Breast epithelium (tissue), 4 donors: ENCODE measurements at regions not wholly inside any gene's neighbourhood (a gene's known extent, or its start where the extent isn't known, plus 50 kb on each side); places are given as distances from the start of the nearest gene placed in this dataset.

Source experiments
- DNase-seq, 2 donors: peaks; one replicate each; pipeline ENCODE4 v3.0.0-alpha.2; 2019; ENCODE audit warnings: low spot score in 2 of 2
- H3K27ac ChIP-seq, 2 donors: fragments of 200-600 bp; sonication (generic) in 1 of 2; one replicate each; pipeline ENCODE4 v1.5.1; 2016 to 2019; ENCODE audit warnings: mild to moderate bottlenecking in 1 of 2
- H3K27me3 ChIP-seq, 2 donors: fragments of 200-600 bp; sonication (generic) in 1 of 2; one replicate each; pipeline versions ENCODE4 v1.5.1 to v1.6.0; 2017 to 2019; ENCODE audit warnings: control low read depth in 1 of 2, mild to moderate bottlenecking in 1 of 2
- H3K36me3 ChIP-seq: fragments of 200-600 bp; one replicate; pipeline ENCODE4 v1.5.1; 2019
- H3K4me1 ChIP-seq, 2 donors: fragments of 200-600 bp; sonication (generic); one replicate each; pipeline ENCODE4 v1.5.1; 2016 to 2019; ENCODE audit warnings: control low read depth in 1 of 2
- H3K4me3 ChIP-seq, 3 donors: fragments of 200-600 bp; sonication (generic); 1 replicate in 2 of 3; 2 replicates in 1 of 3; pipeline ENCODE4 v1.5.1; 2016 to 2019; ENCODE audit warnings: mild to moderate bottlenecking in 3 of 3, moderate library complexity in 2 of 3
- H3K9me3 ChIP-seq, 2 donors: fragments of 200-600 bp; sonication (generic) in 1 of 2; one replicate each; pipeline ENCODE4 v1.5.1; 2016 to 2019; ENCODE audit warnings: control low read depth in 1 of 2
- POLR2A ChIP-seq: fragments of 450-650 bp; IDR thresholded peaks from one replicate; pipeline ENCODE4 v1.6.1; 2016; ENCODE audit warnings: antibody characterized with exemption, mild to moderate bottlenecking, moderate library complexity
- POLR2AphosphoS5 ChIP-seq, 3 donors: sonication (generic); formaldehyde crosslinking; IDR thresholded peaks; one replicate each; pipeline ENCODE4 v1.6.1; 2017; ENCODE audit warnings: antibody characterized with exemption in 3 of 3
- intact Hi-C: fragments of 100-400 bp; cut with DNase I; formaldehyde crosslinking; loops from one replicate; pipeline ENCODE4 v1.15.1; 2023; ENCODE audit warnings: low total_unique reads
- TF ChIP-seq, protein P1 (sequence below), 3 donors: fragments of 450-650 bp; IDR thresholded peaks; one replicate each; pipeline ENCODE4 v1.5.1; 2016 to 2017; ENCODE audit warnings: antibody characterized with exemption in 3 of 3, mild to moderate bottlenecking in 3 of 3, moderate library complexity in 3 of 3

DNA sequence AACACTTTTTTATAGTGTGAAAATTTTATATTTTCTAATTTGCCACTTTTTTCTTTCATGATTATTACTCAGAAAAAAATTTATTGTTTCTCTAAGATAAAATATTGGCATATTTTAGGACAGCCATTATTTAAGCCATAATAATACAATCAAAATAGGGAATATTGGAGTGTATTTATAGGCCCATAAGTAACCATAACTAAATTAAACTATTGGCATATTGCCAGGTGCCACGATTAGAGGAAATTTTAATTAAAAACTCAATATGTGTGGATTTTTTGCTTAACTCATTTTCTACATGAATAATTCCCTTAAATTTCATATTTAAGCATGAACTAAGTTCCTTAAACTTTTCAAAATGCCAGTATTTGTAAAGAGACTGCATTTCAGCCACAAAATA lies 587.8 kb downstream of the IPMK start:
- intact Hi-C loops, result no loop called here
- TF ChIP-seq, protein P1, sequence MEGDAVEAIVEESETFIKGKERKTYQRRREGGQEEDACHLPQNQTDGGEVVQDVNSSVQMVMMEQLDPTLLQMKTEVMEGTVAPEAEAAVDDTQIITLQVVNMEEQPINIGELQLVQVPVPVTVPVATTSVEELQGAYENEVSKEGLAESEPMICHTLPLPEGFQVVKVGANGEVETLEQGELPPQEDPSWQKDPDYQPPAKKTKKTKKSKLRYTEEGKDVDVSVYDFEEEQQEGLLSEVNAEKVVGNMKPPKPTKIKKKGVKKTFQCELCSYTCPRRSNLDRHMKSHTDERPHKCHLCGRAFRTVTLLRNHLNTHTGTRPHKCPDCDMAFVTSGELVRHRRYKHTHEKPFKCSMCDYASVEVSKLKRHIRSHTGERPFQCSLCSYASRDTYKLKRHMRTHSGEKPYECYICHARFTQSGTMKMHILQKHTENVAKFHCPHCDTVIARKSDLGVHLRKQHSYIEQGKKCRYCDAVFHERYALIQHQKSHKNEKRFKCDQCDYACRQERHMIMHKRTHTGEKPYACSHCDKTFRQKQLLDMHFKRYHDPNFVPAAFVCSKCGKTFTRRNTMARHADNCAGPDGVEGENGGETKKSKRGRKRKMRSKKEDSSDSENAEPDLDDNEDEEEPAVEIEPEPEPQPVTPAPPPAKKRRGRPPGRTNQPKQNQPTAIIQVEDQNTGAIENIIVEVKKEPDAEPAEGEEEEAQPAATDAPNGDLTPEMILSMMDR (IDR thresholded peaks at IDR 0.05), result no peak
- TF ChIP-seq POLR2AphosphoS5 (IDR thresholded peaks at IDR 0.05), result no peak
- no peak for TF ChIP-seq POLR2A
- no peaks in the 10 kb centered on the region for H3K9me3 ChIP-seq

DNA sequence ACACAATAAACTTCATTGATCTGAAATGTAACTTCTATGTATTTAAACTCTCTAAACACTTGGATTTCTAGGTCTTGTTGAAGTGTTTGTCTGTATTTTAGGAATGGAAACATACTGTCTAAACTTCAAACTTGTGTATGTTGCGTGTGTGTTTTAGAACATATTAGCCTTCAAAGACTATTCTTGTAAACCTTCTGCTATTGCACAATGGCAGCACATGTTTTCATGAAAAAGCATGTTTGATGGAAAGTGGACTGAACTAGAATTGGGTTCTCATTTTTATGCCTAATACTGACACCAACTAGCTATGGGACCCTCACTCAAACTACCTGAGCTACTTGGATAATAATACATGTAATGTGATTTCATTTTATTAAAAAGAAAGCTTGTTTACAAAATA lies 592.6 kb downstream of the IPMK start:
- no peak for DNase-seq
- Histone ChIP-seq H3K4me1 (no peaks in the 10 kb centered on the region), H3K9me3 (no peaks in the 10 kb centered on the region), H3K4me3 (no peak overlapping the region), H3K27me3 (no peaks in the 10 kb centered on the region), H3K36me3 (no peaks in the 10 kb centered on the region), H3K27ac (no peak overlapping the region)
- TF ChIP-seq, protein P1 (IDR thresholded peaks at IDR 0.05), result no peak
- TF ChIP-seq POLR2AphosphoS5 (IDR thresholded peaks at IDR 0.05) (no peak), POLR2A (no peak)
- intact Hi-C loops, result no loop called here

More for the DNA sequence above, 587.8 kb downstream of the IPMK start:
- no peaks in the 10 kb centered on the region for H3K36me3 ChIP-seq
- no peak for DNase-seq
- H3K4me3 ChIP-seq, result no peak overlapping the region
- no peaks in the 10 kb centered on the region for H3K4me1 ChIP-seq
- H3K27ac ChIP-seq, result no peak overlapping the region
- H3K27me3 ChIP-seq, result no peaks in the 10 kb centered on the region

DNA sequence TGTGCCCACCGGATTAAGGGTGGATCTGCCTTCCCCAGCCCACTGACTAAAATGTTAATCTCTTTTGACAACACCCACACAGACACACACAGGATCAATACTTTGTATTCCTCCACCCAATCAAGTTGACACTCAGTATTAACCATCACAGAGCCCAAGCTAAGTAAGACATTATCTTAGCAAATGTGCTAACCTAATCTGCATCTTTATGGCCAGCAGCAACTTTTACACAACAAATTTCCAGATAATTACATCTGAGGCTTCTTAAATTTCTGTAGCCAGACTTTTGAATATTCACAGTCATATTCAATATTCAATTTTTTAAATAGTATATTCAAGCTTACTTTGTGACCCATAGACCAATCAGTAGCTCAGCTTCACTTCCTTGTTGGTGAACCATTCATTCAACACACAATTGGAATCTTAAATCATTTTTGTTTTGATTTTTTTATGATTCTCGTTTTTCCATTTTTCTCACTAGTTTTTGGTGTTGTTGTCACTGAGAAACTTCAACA lies 594.2 kb downstream of the IPMK start:
- Histone ChIP-seq H3K27me3 (no peaks in the 10 kb centered on the region), H3K4me3 (no peak overlapping the region), H3K9me3 (no peaks in the 10 kb centered on the region), H3K4me1 (no peaks in the 10 kb centered on the region), H3K36me3 (no peaks in the 10 kb centered on the region), H3K27ac (no peak overlapping the region)
- no peak for DNase-seq
- intact Hi-C loops, result no loop called here
- TF ChIP-seq POLR2A (no peak), POLR2AphosphoS5 (IDR thresholded peaks at IDR 0.05) (no peak)
- TF ChIP-seq, protein P1 (IDR thresholded peaks at IDR 0.05), result no peak

DNA sequence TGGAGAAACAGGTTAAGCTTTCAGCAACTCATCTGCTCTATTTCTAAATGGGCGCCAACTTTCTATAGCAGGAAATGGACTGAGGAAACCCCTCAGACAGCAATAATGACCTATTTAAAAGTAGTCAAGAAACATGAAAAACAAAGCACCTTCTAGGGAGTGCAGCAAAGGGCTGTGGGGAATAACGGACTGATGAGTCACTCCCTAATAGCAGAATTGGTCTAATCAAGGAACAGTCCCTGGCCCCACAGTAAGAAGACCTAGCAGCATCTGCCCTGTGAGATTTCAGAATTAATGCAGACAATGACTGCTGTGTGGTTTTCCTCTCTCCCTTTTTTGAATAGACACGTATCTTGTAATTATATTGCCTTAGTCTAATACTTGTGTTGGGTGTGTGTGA lies 602.9 kb downstream of the IPMK start:
- no peak overlapping the region for H3K4me3 ChIP-seq
- no peaks in the 10 kb centered on the region for H3K9me3 ChIP-seq
- H3K36me3 ChIP-seq, result no peaks in the 10 kb centered on the region
- no peak for DNase-seq
- TF ChIP-seq POLR2A, result no peak
- TF ChIP-seq, protein P1 (IDR thresholded peaks at IDR 0.05), result no peak
- no peak for TF ChIP-seq POLR2AphosphoS5 (IDR thresholded peaks at IDR 0.05)
- intact Hi-C loops, result no loop called here
- no peaks in the 10 kb centered on the region for H3K27me3 ChIP-seq
- H3K27ac ChIP-seq, result no peak overlapping the region
- no peaks in the 10 kb centered on the region for H3K4me1 ChIP-seq

DNA sequence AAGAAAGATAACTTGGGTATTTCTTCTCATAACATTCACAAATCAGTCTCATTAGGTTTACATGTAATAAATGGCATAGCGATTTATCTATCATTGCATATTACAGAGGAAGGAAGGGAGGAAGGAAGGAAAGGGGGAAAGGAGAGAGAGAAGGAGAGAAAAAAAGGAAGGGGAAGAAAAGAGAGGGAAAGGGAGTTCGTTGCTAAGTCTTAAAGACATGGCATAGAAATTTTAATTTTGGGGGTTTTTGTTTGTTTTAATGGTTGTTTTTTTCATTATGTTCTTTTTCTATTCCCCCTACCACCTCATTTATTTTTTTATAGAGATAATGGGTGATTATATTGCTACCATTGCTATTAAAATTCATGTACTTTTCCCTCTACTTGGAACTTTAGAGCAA lies 604.3 kb downstream of the IPMK start:
- H3K4me1 ChIP-seq, result no peaks in the 10 kb centered on the region

More for the DNA sequence above, 604.3 kb downstream of the IPMK start:
- Histone ChIP-seq H3K27ac (no peak overlapping the region), H3K27me3 (no peaks in the 10 kb centered on the region), H3K4me3 (no peak overlapping the region), H3K36me3 (no peaks in the 10 kb centered on the region), H3K9me3 (no peaks in the 10 kb centered on the region)
- intact Hi-C loops, result no loop called here
- DNase-seq, result no peak
- TF ChIP-seq POLR2A (no peak), POLR2AphosphoS5 (IDR thresholded peaks at IDR 0.05) (no peak)
- TF ChIP-seq, protein P1 (IDR thresholded peaks at IDR 0.05), result no peak
